HL-60 (cell line): ENCODE measurements at regions not wholly inside any gene's neighbourhood (a gene's known extent, or its start where the extent isn't known, plus 50 kb on each side); places are given as distances from the start of the nearest gene placed in this dataset.

ENCODE experiments used
- CTCF ChIP-seq: IDR thresholded peaks from one replicate; pipeline ENCODE4 v1.5.1; 2011; ENCODE audit warnings: low read length, control low read depth, inconsistent platforms; ENCODE audit not compliant: insufficient read depth
- GABPA ChIP-seq: IDR thresholded peaks from 2 replicates; pipeline ENCODE4 v1.6.1; 2012; ENCODE audit warnings: low read depth
- POLR2AphosphoS5 ChIP-seq: IDR thresholded peaks from 2 replicates; pipeline ENCODE4 v1.6.1; 2012; ENCODE audit warnings: low read depth
- REST ChIP-seq: IDR thresholded peaks from 2 replicates; pipeline ENCODE4 v1.6.1; 2012; ENCODE audit warnings: low read depth; ENCODE audit not compliant: insufficient replicate concordance
- SPI1 ChIP-seq: IDR thresholded peaks from 2 replicates; pipeline ENCODE4 v1.6.1; 2012; ENCODE audit warnings: low read depth, mild to moderate bottlenecking, borderline replicate concordance

- no peak for TF ChIP-seq CTCF
- no peak for TF ChIP-seq REST
- TF ChIP-seq SPI1 = no peak
- no peak for TF ChIP-seq POLR2AphosphoS5
- no peak for TF ChIP-seq GABPA
Observed at GRCh38 chr1:30609336-30609998, 113.9 kb downstream of the MATN1 start.
